ENCODE measurements at regions not wholly inside any gene's neighbourhood (a gene's known extent, or its start where the extent isn't known, plus 50 kb on each side); places are given as distances from the start of the nearest gene placed in this dataset.

DNA sequence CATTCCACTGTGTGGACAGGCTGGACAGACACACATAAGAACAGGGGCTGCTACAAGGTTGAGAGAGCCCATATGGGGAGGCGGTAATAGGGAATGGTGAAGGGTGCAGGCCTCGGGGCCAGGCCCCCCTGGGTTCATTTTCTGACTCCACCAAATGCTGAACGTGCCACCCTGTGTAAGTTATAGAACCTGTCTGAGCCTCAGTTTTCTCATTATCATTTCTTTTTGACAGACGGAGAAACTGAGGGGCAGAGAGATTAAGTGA, 569.5 kb downstream of the PTPRU start:
- TF ChIP-seq POU2F2 (IDR thresholded peaks at IDR 0.05; ENCODE audit: low read depth, low read length): no peak
- no peak for TF ChIP-seq POLR2A (IDR thresholded peaks at IDR 0.05; ENCODE audit: low read depth, low read length)
- TF ChIP-seq SPI1 (IDR thresholded peaks at IDR 0.05; ENCODE audit: low read depth, low read length): no peak
- no peak for TF ChIP-seq PAX5 (IDR thresholded peaks at IDR 0.05; ENCODE audit: insufficient read depth, low read length, severe bottlenecking)
- TF ChIP-seq POLR2AphosphoS5 (IDR thresholded peaks at IDR 0.05; ENCODE audit: low read depth, low read length): no peak
- TF ChIP-seq TAF1 (IDR thresholded peaks at IDR 0.05; ENCODE audit: low read depth, low read length): no peak
- FAIRE-seq: no peak
- no peak for DNase-seq (ENCODE audit: insufficient read length, low spot score)

DNA sequence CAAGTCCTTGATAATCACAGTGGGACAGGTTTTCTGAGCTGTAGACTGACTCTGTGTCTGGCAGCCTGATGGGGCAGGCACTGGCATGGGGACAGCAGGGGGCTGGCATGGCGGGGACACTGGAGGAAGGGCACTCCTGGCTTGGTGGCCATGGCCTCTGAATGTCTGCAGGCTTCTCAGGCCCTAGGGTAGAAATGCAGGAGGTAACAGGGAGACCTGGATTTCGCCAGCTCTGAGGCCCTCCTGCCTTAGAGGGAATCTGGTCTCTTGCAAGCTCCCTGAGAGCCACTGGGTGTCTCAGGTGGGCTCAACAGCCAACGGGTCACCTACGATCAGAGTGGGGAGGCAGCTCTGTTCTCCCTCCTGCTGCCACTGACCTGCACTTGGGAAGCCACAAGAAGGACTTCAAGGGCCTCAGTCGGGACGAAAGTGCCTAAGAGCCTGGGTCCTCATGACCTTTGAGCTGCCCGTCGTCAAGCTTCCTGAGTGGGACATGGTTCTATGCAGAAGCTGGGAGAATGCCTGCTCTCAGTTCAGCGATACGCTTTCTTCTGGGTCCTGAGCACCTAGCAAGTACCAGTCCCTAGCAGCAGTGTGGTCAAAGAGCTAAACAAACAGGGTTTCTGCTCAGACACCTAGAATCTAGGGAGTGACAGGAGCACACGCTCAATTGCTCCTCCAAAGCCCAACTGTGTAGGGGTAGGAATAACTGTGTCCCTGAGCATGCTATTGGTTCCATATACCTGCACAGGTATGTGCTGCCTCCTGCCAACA, 569.0 kb downstream of the PTPRU start:
- TF ChIP-seq SPI1 (IDR thresholded peaks at IDR 0.05; ENCODE audit: low read depth, low read length) (no peak), POU2F2 (IDR thresholded peaks at IDR 0.05; ENCODE audit: low read depth, low read length) (no peak), POLR2A (IDR thresholded peaks at IDR 0.05; ENCODE audit: low read depth, low read length) (no peak), POLR2AphosphoS5 (IDR thresholded peaks at IDR 0.05; ENCODE audit: low read depth, low read length) (no peak), PAX5 (IDR thresholded peaks at IDR 0.05; ENCODE audit: insufficient read depth, low read length, severe bottlenecking) (no peak), TAF1 (IDR thresholded peaks at IDR 0.05; ENCODE audit: low read depth, low read length) (no peak)
- no peak for FAIRE-seq
- DNase-seq (ENCODE audit: insufficient read length, low spot score): no peak

DNA sequence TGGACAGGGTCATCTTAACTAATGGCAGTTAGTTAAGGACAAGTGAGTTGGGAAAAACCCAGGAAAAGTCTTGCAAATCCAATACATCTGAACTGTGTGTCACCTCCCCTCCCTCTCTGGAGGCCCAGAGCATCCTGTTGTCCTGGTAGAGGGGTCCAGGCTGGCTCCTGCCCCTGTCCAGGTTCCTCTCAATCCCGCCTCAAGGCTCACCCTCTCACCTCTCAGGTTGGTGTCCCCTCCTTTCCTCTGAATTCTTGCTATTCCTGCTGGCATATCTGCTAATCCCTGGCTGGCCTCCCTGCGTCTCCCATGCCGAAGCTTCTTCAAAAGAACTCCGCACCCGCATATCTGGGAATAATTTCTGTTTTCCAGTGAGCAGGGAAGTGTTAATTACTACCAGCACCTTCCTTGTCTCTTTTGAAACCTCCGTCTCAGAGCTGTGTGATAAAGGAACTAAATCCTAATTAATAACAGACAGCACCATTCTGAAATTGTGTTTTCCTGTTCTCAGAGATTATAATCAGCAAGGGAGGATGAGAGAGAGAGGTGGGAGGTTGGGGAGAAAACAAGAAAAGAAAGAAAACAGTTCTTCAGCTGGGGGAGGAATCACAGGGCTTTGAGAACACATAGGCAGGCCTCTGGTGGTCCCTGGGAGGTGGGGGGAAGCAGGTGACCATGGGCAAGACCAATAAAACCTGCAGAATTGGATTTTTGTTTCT, 568.0 kb downstream of the PTPRU start:
- FAIRE-seq (no peak), DNase-seq (ENCODE audit: insufficient read length, low spot score) (no peak)
- TF ChIP-seq PAX5 (IDR thresholded peaks at IDR 0.05; ENCODE audit: insufficient read depth, low read length, severe bottlenecking) (no peak), POLR2A (IDR thresholded peaks at IDR 0.05; ENCODE audit: low read depth, low read length) (no peak), POLR2AphosphoS5 (IDR thresholded peaks at IDR 0.05; ENCODE audit: low read depth, low read length) (no peak), SPI1 (IDR thresholded peaks at IDR 0.05; ENCODE audit: low read depth, low read length) (no peak), POU2F2 (IDR thresholded peaks at IDR 0.05; ENCODE audit: low read depth, low read length) (no peak), TAF1 (IDR thresholded peaks at IDR 0.05; ENCODE audit: low read depth, low read length) (no peak)

DNA sequence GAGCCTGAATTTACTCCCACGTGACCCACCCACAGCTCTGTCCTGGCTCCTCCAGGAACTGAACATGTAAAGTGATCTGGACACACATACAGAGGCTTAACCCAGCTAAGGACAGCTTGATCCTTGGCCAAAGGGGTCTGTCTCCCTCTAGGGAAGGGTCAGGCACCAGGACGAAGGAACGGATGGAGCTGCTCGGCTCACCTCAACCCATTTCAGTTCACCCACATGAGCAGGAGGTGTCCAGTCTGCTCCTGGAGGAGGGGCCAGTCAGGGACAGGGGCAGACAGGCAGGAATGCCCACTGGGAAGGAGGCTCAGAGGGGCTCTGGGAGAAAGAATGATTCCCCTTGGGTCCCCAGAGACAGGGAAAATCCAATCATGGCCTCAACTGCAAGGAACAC, 567.2 kb downstream of the PTPRU start:
- FAIRE-seq (no peak), DNase-seq (ENCODE audit: insufficient read length, low spot score) (no peak)
- TF ChIP-seq SPI1 (IDR thresholded peaks at IDR 0.05; ENCODE audit: low read depth, low read length) (no peak), TAF1 (IDR thresholded peaks at IDR 0.05; ENCODE audit: low read depth, low read length) (no peak), POLR2A (IDR thresholded peaks at IDR 0.05; ENCODE audit: low read depth, low read length) (no peak), POU2F2 (IDR thresholded peaks at IDR 0.05; ENCODE audit: low read depth, low read length) (no peak), POLR2AphosphoS5 (IDR thresholded peaks at IDR 0.05; ENCODE audit: low read depth, low read length) (no peak), PAX5 (IDR thresholded peaks at IDR 0.05; ENCODE audit: insufficient read depth, low read length, severe bottlenecking) (no peak)

DNA sequence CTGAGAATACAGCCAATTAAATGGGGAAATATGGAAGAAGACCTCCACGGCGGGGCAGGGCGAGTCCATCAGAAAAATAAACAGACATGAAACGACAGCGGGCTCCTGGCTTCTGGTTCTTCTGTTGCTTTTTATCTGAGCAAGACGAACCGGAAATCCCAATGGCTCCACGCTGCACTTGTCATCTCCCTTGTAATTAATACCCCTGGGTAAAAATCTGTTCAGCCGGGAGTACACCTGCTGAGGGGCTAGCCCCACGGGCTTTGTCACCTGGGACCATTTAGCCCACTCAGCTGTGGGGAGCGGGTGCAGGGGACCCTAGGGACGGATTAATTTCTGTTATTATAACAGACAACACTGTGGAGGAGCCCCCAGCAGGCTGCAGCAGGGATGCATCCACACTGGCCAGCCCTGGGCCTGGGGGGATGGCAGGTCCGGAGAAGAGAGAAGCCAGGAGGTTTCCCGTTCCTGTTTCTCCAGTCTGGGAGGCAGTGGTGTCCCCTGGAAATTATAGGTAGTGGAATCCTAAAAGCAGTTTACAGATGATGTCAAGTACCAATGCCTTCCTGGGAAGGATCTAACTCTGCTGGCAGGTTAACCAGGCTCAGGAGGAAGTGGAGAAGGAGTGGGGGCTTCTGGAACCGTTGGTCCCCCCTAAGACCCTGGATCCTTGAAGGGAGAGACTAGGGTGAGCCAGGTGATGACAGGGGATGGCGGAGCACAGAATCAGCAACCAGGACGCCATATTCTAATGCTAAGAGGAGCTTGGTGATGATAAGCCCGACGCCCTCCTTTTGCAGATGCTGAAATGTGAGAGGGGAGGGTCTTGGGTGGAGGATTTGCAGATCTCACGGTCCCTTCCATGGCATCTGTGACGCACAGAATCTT, 566.1 kb downstream of the PTPRU start:
- DNase-seq (ENCODE audit: insufficient read length, low spot score) (no peak), FAIRE-seq (no peak)
- TF ChIP-seq POU2F2 (IDR thresholded peaks at IDR 0.05; ENCODE audit: low read depth, low read length) (no peak), PAX5 (IDR thresholded peaks at IDR 0.05; ENCODE audit: insufficient read depth, low read length, severe bottlenecking) (no peak), SPI1 (IDR thresholded peaks at IDR 0.05; ENCODE audit: low read depth, low read length) (no peak), TAF1 (IDR thresholded peaks at IDR 0.05; ENCODE audit: low read depth, low read length) (no peak), POLR2A (IDR thresholded peaks at IDR 0.05; ENCODE audit: low read depth, low read length) (no peak)

DNA sequence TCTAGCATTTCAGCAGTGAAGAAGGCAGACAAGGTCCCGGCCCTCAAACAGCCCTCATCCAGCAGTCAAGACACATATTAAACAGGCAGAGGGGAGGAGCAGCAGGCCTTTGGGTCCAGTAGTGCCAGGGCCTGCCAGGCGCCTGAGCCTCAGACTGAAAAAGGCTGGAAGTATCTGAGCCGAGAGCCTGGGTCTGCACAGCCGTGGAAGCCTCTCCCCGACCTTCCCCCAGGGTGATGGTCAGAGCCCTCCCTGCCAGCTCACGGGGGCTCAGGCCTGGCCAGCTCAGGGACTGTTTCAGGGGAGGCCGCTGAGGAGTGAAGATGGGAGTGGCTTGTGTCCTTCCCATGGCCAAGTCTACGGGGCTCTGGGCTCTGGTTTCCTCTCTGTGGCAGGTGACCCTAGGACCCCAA, 565.2 kb downstream of the PTPRU start:
- TF ChIP-seq SPI1 (IDR thresholded peaks at IDR 0.05; ENCODE audit: low read depth, low read length) (no peak), POLR2A (IDR thresholded peaks at IDR 0.05; ENCODE audit: low read depth, low read length) (no peak), POU2F2 (IDR thresholded peaks at IDR 0.05; ENCODE audit: low read depth, low read length) (no peak), PAX5 (IDR thresholded peaks at IDR 0.05; ENCODE audit: insufficient read depth, low read length, severe bottlenecking) (no peak), POLR2AphosphoS5 (IDR thresholded peaks at IDR 0.05; ENCODE audit: low read depth, low read length) (no peak)
- no peak for DNase-seq (ENCODE audit: insufficient read length, low spot score)
- no peak for FAIRE-seq

DNA sequence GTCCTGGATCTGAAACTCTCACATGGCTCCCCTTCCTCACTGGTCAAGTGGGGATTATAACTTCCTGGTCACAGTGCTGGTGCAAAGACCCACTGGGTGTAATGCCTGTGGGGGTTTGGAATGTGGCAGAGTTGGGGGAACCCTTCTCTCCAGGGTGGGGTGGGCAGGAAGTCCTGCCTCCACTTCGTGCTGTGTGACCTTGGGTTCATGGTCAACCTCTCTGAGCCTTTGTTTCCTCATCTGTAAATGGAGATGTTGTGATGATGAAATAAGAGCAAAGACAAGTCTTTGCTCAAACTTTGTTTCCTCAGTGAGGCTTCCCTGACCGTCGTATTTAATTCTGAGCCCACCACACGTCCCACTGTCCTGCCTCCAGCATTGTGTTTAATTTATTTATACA, 564.7 kb downstream of the PTPRU start:
- no peak for DNase-seq (ENCODE audit: insufficient read length, low spot score)
- FAIRE-seq: no peak
- TF ChIP-seq POU2F2 (IDR thresholded peaks at IDR 0.05; ENCODE audit: low read depth, low read length): no peak
- no peak for TF ChIP-seq PAX5 (IDR thresholded peaks at IDR 0.05; ENCODE audit: insufficient read depth, low read length, severe bottlenecking)
- TF ChIP-seq TAF1 (IDR thresholded peaks at IDR 0.05; ENCODE audit: low read depth, low read length): no peak
- TF ChIP-seq POLR2AphosphoS5 (IDR thresholded peaks at IDR 0.05; ENCODE audit: low read depth, low read length): no peak
- no peak for TF ChIP-seq POLR2A (IDR thresholded peaks at IDR 0.05; ENCODE audit: low read depth, low read length)
- TF ChIP-seq SPI1 (IDR thresholded peaks at IDR 0.05; ENCODE audit: low read depth, low read length): no peak

DNA sequence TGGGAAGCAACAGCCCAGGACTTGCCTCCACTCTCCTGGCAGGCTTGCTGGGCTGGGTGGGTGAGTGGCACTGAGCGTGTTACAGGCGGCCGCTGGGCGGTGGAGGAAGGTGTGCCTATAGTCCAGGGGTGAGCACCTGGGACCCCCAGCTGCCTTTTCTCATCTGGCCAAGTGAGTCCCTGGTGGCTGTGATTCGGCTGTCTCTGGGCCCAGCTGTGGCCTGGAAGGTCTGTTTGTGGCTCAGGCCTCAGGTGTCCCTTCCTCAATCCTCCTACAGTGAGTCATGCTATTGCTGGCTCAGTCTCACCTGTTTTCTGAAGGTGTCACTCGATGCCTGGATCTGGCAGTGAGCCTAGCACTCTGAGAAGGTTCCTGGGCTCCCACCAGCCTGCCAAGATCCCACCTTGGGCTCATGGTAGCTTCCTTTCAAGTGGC, 564.2 kb downstream of the PTPRU start:
- no peak for FAIRE-seq
- no peak for DNase-seq (ENCODE audit: insufficient read length, low spot score)
- TF ChIP-seq POU2F2 (IDR thresholded peaks at IDR 0.05; ENCODE audit: low read depth, low read length) (no peak), POLR2A (IDR thresholded peaks at IDR 0.05; ENCODE audit: low read depth, low read length) (no peak), POLR2AphosphoS5 (IDR thresholded peaks at IDR 0.05; ENCODE audit: low read depth, low read length) (no peak), PAX5 (IDR thresholded peaks at IDR 0.05; ENCODE audit: insufficient read depth, low read length, severe bottlenecking) (no peak), SPI1 (IDR thresholded peaks at IDR 0.05; ENCODE audit: low read depth, low read length) (no peak), TAF1 (IDR thresholded peaks at IDR 0.05; ENCODE audit: low read depth, low read length) (no peak)

DNA sequence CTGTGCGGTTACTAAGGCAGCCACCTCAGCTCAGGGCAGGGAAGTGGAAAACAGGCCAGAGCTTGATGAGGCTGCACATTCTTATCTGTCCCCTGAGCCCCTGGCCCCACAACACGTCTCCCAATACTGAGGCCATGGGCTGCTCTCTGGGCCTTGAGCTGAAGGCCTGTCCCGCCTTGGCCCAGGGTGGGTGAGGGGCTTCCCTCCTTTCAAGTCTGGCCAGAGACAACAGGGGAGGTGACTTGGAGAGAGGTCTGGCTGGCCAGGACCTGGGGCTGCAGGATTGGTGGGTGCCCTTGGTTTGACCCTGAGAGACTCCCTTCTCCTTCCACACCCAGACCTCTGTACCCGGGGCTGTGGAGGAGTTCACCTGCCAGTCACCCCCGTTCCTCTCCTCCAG, 563.8 kb downstream of the PTPRU start:
- TF ChIP-seq POLR2AphosphoS5 (IDR thresholded peaks at IDR 0.05; ENCODE audit: low read depth, low read length): no peak
- no peak for TF ChIP-seq POLR2A (IDR thresholded peaks at IDR 0.05; ENCODE audit: low read depth, low read length)
- TF ChIP-seq PAX5 (IDR thresholded peaks at IDR 0.05; ENCODE audit: insufficient read depth, low read length, severe bottlenecking): no peak
- no peak for TF ChIP-seq SPI1 (IDR thresholded peaks at IDR 0.05; ENCODE audit: low read depth, low read length)
- TF ChIP-seq POU2F2 (IDR thresholded peaks at IDR 0.05; ENCODE audit: low read depth, low read length): no peak
- no peak for TF ChIP-seq TAF1 (IDR thresholded peaks at IDR 0.05; ENCODE audit: low read depth, low read length)
- no peak for FAIRE-seq
- no peak for DNase-seq (ENCODE audit: insufficient read length, low spot score)
